Activated CD8-positive, alpha-beta memory T cell treated with anti-CD3 and anti-CD28 coated beads for 1 hour (primary cell): ENCODE measurements at regions not wholly inside any gene's neighbourhood (a gene's known extent, or its start where the extent isn't known, plus 50 kb on each side); places are given as distances from the start of the nearest gene placed in this dataset.
A peak's percentile ranks its signal among the peaks of the same experiment; 100 is the strongest.

Source experiments
- DNase-seq, 2 donors: peaks; one replicate each; pipeline ENCODE4 v3.0.0-alpha.2; 2020; ENCODE audit warnings: low read depth in 1 of 2; ENCODE audit errors: extremely low read depth in 1 of 2

- peak; percentile 9 to 24 for DNase-seq
Observed at GRCh38 chr18:24726727-24727492, 266.5 kb downstream of the HRH4 start.

GRCh38 chr18:24727685-24728084 is 267.2 kb downstream of the HRH4 start:
- DNase-seq: no peak

GRCh38 chr18:24731158-24731557 is 270.7 kb downstream of the HRH4 start:
- no peak for DNase-seq

GRCh38 chr18:24731981-24732380 is 271.5 kb downstream of the HRH4 start:
- DNase-seq: no peak

GRCh38 chr18:24734058-24734457 is 273.6 kb downstream of the HRH4 start:
- DNase-seq: no peak

GRCh38 chr18:24735624-24736231 is 275.3 kb downstream of the HRH4 start:
- no peak for DNase-seq

GRCh38 chr18:24736662-24737330 is 276.4 kb downstream of the HRH4 start:
- DNase-seq: no peak

- DNase-seq: no peak
Observed at GRCh38 chr18:24740829-24741228, 280.4 kb downstream of the HRH4 start.

- DNase-seq: no peak
Observed at GRCh38 chr18:24741321-24741720, 280.9 kb downstream of the HRH4 start.

- DNase-seq: no peak
Observed at GRCh38 chr18:24741965-24742724, 281.7 kb downstream of the HRH4 start.

- no peak for DNase-seq
Observed at GRCh38 chr18:24754583-24755253, 294.3 kb downstream of the HRH4 start.

GRCh38 chr18:24756385-24756784 is 295.9 kb downstream of the HRH4 start:
- DNase-seq: no peak

GRCh38 chr18:24757134-24757533 is 296.7 kb downstream of the HRH4 start:
- no peak for DNase-seq

GRCh38 chr18:24761765-24762164 is 301.3 kb downstream of the HRH4 start:
- DNase-seq: no peak

- no peak for DNase-seq
Observed at GRCh38 chr18:24762511-24762910, 302.1 kb downstream of the HRH4 start.

- DNase-seq: no peak
Observed at GRCh38 chr18:24763765-24764513, 303.5 kb downstream of the HRH4 start.

GRCh38 chr18:24764766-24765165 is 304.3 kb downstream of the HRH4 start:
- no peak for DNase-seq

GRCh38 chr18:24766376-24766775 is 305.9 kb downstream of the HRH4 start:
- no peak for DNase-seq

- no peak for DNase-seq
Observed at GRCh38 chr18:24770311-24771024, 310.0 kb downstream of the HRH4 start.
